ENCODE measurements at regions not wholly inside any gene's neighbourhood (a gene's known extent, or its start where the extent isn't known, plus 50 kb on each side); places are given as distances from the start of the nearest gene placed in this dataset.

DNA sequence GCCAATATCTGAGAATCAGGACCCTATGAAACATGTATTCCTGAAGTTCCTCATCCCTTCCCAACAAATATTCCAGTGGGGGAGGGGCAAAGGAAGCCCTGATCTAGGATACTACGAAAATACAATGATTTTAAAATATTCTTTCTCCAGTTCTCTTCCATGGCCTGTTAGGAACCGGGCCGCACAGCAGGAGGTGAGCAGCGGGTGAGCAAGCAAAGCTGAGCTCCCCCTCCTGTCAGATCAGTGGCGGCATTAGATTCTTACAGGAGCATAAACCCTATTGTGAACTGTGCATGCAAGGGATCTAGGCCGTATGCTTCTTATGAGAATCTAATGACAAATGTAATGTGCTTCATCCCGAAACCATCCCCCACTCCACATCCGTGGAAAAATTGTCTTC lies 370.8 kb downstream of the WDR11 start:
- intact Hi-C loops (cut with DNase I): no loop called here
- 67 to 79% methylated on average over 8 of the region's 8 CpGs for WGBS, 2 donors
- no peak for ATAC-seq
- H3K36me3 ChIP-seq (replicated peaks in 1 of 2; ENCODE audit: insufficient read depth in 1 of 2, low read depth in 2 of 2): no peaks in the 10 kb centered on the region
- H3K4me1 ChIP-seq: no peaks in the 10 kb centered on the region
- no peaks in the 10 kb centered on the region for H3K9me3 ChIP-seq
- TF ChIP-seq CTCF (IDR thresholded peaks at IDR 0.05): no peak
- TF ChIP-seq POLR2A (IDR thresholded peaks at IDR 0.05): no peak
- DNase-seq: no peak
- no peak overlapping the region for H3K27ac ChIP-seq
- no peaks in the 10 kb centered on the region for H3K27me3 ChIP-seq
- H3K4me3 ChIP-seq: no peak overlapping the region

GRCh38 chr10:121222842-121223241 lies 371.7 kb downstream of the WDR11 start:
- intact Hi-C loops (cut with DNase I): no loop called here
- no peak for DNase-seq
- no peak overlapping the region for H3K4me3 ChIP-seq
- TF ChIP-seq CTCF (IDR thresholded peaks at IDR 0.05) (no peak), POLR2A (IDR thresholded peaks at IDR 0.05) (no peak)
- H3K36me3 ChIP-seq (replicated peaks in 1 of 2; ENCODE audit: insufficient read depth in 1 of 2, low read depth in 2 of 2): no peaks in the 10 kb centered on the region
- WGBS, 2 donors: 69 to 73% methylated on average over 2 of the region's 2 CpGs
- ATAC-seq: no peak
- H3K27me3 ChIP-seq: no peaks in the 10 kb centered on the region
- H3K4me1 ChIP-seq: no peaks in the 10 kb centered on the region
- H3K9me3 ChIP-seq: no peaks in the 10 kb centered on the region
- no peak overlapping the region for H3K27ac ChIP-seq

DNA sequence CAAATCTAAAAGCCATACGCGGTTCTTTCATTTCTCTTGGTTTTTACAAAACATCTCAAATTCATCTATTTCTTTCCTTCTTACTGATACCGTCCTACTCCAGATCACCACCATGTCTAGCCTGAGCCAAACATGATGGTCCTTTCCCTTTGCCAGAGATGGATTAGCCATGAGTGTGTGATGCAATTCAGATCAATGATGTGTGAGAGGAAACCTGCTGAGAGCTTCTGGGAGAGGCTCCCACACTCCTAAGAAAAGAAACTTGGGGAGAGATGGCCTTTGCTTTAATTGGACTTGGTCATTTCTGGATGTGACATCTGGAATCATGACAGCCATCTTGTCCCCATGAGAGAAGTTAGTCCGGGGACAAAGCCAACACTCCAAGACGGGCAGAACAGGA lies 367.2 kb downstream of the FGFR2 start:
- WGBS, 2 donors: 69 to 71% methylated on average over 5 of the region's 5 CpGs

GRCh38 chr10:121232494-121232893 lies 365.8 kb downstream of the FGFR2 start:
- 76 to 80% methylated on average over 10 of the region's 10 CpGs for WGBS, 2 donors

More for the DNA sequence above, 367.2 kb downstream of the FGFR2 start:
- H3K9me3 ChIP-seq: no peaks in the 10 kb centered on the region
- ATAC-seq (no peak), DNase-seq (no peak)
- intact Hi-C loops (cut with DNase I): no loop called here
- no peak overlapping the region for H3K27ac ChIP-seq
- TF ChIP-seq POLR2A (IDR thresholded peaks at IDR 0.05) (no peak), CTCF (IDR thresholded peaks at IDR 0.05) (no peak)
- no peak overlapping the region for H3K4me3 ChIP-seq
- H3K4me1 ChIP-seq: no peaks in the 10 kb centered on the region
- no peaks in the 10 kb centered on the region for H3K27me3 ChIP-seq
- no peaks in the 10 kb centered on the region for H3K36me3 ChIP-seq (replicated peaks in 1 of 2; ENCODE audit: insufficient read depth in 1 of 2, low read depth in 2 of 2)

More at GRCh38 chr10:121232494-121232893, 365.8 kb downstream of the FGFR2 start:
- intact Hi-C loops (cut with DNase I): no loop called here
- Histone ChIP-seq H3K27ac (no peak overlapping the region), H3K9me3 (no peaks in the 10 kb centered on the region), H3K27me3 (no peaks in the 10 kb centered on the region), H3K4me3 (no peak overlapping the region), H3K4me1 (no peaks in the 10 kb centered on the region), H3K36me3 (replicated peaks in 1 of 2; ENCODE audit: insufficient read depth in 1 of 2, low read depth in 2 of 2) (no peaks in the 10 kb centered on the region)
- no peak for TF ChIP-seq CTCF (IDR thresholded peaks at IDR 0.05)
- no peak for TF ChIP-seq POLR2A (IDR thresholded peaks at IDR 0.05)
- ATAC-seq (no peak), DNase-seq (no peak)
